HL-60 (cell line): ENCODE measurements at regions not wholly inside any gene's neighbourhood (a gene's known extent, or its start where the extent isn't known, plus 50 kb on each side); places are given as distances from the start of the nearest gene placed in this dataset.

Source experiments
- DNase-seq, 2 experiments: peaks; one replicate each; pipeline ENCODE4 v3.0.0-alpha.2; 2010 to 2020; ENCODE audit warnings: low read depth in 1 of 2, low spot score in 1 of 2
- H3K27ac ChIP-seq: fragments of 250-450 bp; sonication (Bioruptor Pico); replicated peaks from 2 replicates; pipeline ENCODE4 v1.5.1; 2020; ENCODE audit warnings: mild to moderate bottlenecking, moderate library complexity
- H3K27me3 ChIP-seq: fragments of 250-450 bp; sonication (Bioruptor Pico); 2 replicates; pipeline ENCODE4 v1.5.1; 2021; ENCODE audit warnings: mild to moderate bottlenecking, moderate library complexity; ENCODE audit not compliant: insufficient read depth, poor library complexity, severe bottlenecking
- H3K4me3 ChIP-seq: replicated peaks from 2 replicates; pipeline ENCODE4 v1.5.1; 2011; ENCODE audit warnings: mild to moderate bottlenecking, control low read depth, low read length; ENCODE audit not compliant: insufficient read depth
- GABPA ChIP-seq: IDR thresholded peaks from 2 replicates; pipeline ENCODE4 v1.6.1; 2012; ENCODE audit warnings: low read depth
- POLR2AphosphoS5 ChIP-seq: IDR thresholded peaks from 2 replicates; pipeline ENCODE4 v1.6.1; 2012; ENCODE audit warnings: low read depth
- SPI1 ChIP-seq: IDR thresholded peaks from 2 replicates; pipeline ENCODE4 v1.6.1; 2012; ENCODE audit warnings: low read depth, mild to moderate bottlenecking, borderline replicate concordance
- TF ChIP-seq, protein P1 (sequence below): IDR thresholded peaks from one replicate; pipeline ENCODE4 v1.5.1; 2011; ENCODE audit warnings: low read length, control low read depth, inconsistent platforms; ENCODE audit not compliant: insufficient read depth
- TF ChIP-seq, protein P2 (sequence below): IDR thresholded peaks from 2 replicates; pipeline ENCODE4 v1.6.1; 2012; ENCODE audit warnings: low read depth; ENCODE audit not compliant: insufficient replicate concordance

- no peak for DNase-seq
- no peak for TF ChIP-seq GABPA
- TF ChIP-seq POLR2AphosphoS5: no peak
- TF ChIP-seq, protein P1, sequence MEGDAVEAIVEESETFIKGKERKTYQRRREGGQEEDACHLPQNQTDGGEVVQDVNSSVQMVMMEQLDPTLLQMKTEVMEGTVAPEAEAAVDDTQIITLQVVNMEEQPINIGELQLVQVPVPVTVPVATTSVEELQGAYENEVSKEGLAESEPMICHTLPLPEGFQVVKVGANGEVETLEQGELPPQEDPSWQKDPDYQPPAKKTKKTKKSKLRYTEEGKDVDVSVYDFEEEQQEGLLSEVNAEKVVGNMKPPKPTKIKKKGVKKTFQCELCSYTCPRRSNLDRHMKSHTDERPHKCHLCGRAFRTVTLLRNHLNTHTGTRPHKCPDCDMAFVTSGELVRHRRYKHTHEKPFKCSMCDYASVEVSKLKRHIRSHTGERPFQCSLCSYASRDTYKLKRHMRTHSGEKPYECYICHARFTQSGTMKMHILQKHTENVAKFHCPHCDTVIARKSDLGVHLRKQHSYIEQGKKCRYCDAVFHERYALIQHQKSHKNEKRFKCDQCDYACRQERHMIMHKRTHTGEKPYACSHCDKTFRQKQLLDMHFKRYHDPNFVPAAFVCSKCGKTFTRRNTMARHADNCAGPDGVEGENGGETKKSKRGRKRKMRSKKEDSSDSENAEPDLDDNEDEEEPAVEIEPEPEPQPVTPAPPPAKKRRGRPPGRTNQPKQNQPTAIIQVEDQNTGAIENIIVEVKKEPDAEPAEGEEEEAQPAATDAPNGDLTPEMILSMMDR: no peak
- H3K4me3 ChIP-seq: no peak overlapping the region
- H3K27me3 ChIP-seq: no peaks in the 10 kb centered on the region
- H3K27ac ChIP-seq: no peak overlapping the region
These were observed 50.1 kb upstream of the ADRA2C start for GRCh38 chr4:3715855-3716630.

GRCh38 chr4:3715061-3715854, 50.9 kb upstream of the ADRA2C start:
- H3K27ac ChIP-seq: no peak overlapping the region
- no peak overlapping the region for H3K4me3 ChIP-seq
- TF ChIP-seq, protein P1: no peak
- TF ChIP-seq, protein P2, sequence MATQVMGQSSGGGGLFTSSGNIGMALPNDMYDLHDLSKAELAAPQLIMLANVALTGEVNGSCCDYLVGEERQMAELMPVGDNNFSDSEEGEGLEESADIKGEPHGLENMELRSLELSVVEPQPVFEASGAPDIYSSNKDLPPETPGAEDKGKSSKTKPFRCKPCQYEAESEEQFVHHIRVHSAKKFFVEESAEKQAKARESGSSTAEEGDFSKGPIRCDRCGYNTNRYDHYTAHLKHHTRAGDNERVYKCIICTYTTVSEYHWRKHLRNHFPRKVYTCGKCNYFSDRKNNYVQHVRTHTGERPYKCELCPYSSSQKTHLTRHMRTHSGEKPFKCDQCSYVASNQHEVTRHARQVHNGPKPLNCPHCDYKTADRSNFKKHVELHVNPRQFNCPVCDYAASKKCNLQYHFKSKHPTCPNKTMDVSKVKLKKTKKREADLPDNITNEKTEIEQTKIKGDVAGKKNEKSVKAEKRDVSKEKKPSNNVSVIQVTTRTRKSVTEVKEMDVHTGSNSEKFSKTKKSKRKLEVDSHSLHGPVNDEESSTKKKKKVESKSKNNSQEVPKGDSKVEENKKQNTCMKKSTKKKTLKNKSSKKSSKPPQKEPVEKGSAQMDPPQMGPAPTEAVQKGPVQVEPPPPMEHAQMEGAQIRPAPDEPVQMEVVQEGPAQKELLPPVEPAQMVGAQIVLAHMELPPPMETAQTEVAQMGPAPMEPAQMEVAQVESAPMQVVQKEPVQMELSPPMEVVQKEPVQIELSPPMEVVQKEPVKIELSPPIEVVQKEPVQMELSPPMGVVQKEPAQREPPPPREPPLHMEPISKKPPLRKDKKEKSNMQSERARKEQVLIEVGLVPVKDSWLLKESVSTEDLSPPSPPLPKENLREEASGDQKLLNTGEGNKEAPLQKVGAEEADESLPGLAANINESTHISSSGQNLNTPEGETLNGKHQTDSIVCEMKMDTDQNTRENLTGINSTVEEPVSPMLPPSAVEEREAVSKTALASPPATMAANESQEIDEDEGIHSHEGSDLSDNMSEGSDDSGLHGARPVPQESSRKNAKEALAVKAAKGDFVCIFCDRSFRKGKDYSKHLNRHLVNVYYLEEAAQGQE: no peak
- TF ChIP-seq SPI1 (no peak), GABPA (no peak), POLR2AphosphoS5 (no peak)
- no peaks in the 10 kb centered on the region for H3K27me3 ChIP-seq
- DNase-seq: no peak

- TF ChIP-seq GABPA: no peak
- Histone ChIP-seq H3K27me3 (no peaks in the 10 kb centered on the region), H3K27ac (no peak overlapping the region), H3K4me3 (no peak overlapping the region)
- DNase-seq: no peak
These were observed 51.6 kb upstream of the ADRA2C start for GRCh38 chr4:3714642-3715001.

DNA sequence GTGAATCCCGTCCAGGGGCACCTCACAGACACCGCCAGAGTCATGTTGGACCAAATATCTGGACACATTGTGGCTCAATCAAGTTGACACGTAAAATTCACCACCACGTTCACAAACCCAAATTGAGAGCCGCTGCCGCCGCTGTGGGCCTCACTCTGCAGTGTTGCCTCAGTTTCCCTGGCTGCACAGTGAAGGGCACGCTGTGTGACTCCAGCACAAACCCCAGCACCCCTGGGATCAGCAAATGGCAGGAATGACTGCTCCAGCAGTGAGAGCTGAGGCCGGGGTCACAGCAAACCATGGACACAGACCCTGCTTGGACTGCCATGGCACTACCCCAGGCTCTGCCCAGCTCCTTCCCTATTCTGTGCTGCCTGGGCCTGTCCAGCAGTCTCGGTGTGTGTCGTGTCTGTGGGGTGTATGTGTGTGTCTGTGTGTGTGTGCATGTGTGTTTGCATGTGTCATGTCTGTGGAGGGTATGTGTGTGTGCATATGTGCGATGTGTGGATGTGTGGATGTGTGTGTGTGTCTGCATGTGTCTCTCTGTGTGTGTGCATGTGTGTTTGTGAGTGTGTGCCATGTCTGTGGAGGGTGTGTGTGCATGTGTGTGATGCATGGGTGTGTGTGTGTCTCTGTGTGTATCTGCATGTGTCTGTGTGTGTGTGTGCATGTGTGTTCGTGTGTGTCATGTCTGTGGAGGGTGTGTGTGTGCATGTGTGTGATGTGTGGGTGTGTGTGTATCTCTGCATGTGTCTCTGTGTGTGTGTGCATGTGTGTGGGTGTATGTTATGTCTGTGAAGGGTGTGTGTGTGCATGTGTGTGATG, 52.2 kb upstream of the ADRA2C start:
- no peak overlapping the region for H3K27ac ChIP-seq
- H3K27me3 ChIP-seq: no peaks in the 10 kb centered on the region
- TF ChIP-seq, protein P1: no peak
- no peak for TF ChIP-seq GABPA
- DNase-seq: no peak
- no peak overlapping the region for H3K4me3 ChIP-seq

- no peak overlapping the region for H3K4me3 ChIP-seq
- no peak for DNase-seq
- no peak overlapping the region for H3K27ac ChIP-seq
- H3K27me3 ChIP-seq: no peaks in the 10 kb centered on the region
- TF ChIP-seq GABPA: no peak
- no peak for TF ChIP-seq POLR2AphosphoS5
- TF ChIP-seq SPI1: no peak
- TF ChIP-seq, protein P1: no peak
- TF ChIP-seq, protein P2: no peak
These were observed 52.8 kb upstream of the ADRA2C start for GRCh38 chr4:3713346-3713745.
